ENCODE measurements at regions not wholly inside any gene's neighbourhood (a gene's known extent, or its start where the extent isn't known, plus 50 kb on each side); places are given as distances from the start of the nearest gene placed in this dataset.

GRCh38 chr1:221018414-221018813 is 139.2 kb downstream of the HLX start:
- Histone ChIP-seq H3K9me3 (no peaks in the 10 kb centered on the region), H3K4me3 (no peak overlapping the region), H3K27me3 (no peaks in the 10 kb centered on the region), H3K27ac (no peak overlapping the region), H3K4me1 (no peaks in the 10 kb centered on the region), H3K36me3 (no peaks in the 10 kb centered on the region)
- DNase-seq (ENCODE audit: low spot score) = no peak
- TF ChIP-seq CTCF (IDR thresholded peaks at IDR 0.05) = no peak

- H3K27me3 ChIP-seq = no peaks in the 10 kb centered on the region
- H3K27ac ChIP-seq = no peak overlapping the region
- H3K4me1 ChIP-seq = no peaks in the 10 kb centered on the region
- no peaks in the 10 kb centered on the region for H3K9me3 ChIP-seq
- TF ChIP-seq CTCF (IDR thresholded peaks at IDR 0.05) = no peak
- DNase-seq (ENCODE audit: low spot score) = no peak
- no peaks in the 10 kb centered on the region for H3K36me3 ChIP-seq
- H3K4me3 ChIP-seq = no peak overlapping the region
These were observed 143.1 kb downstream of the HLX start for GRCh38 chr1:221022331-221022730.

GRCh38 chr1:221023482-221023881 is 144.2 kb downstream of the HLX start:
- no peak for TF ChIP-seq CTCF (IDR thresholded peaks at IDR 0.05)
- Histone ChIP-seq H3K4me3 (no peak overlapping the region), H3K27me3 (no peaks in the 10 kb centered on the region), H3K27ac (no peak overlapping the region), H3K36me3 (no peaks in the 10 kb centered on the region), H3K9me3 (no peaks in the 10 kb centered on the region), H3K4me1 (no peaks in the 10 kb centered on the region)
- no peak for DNase-seq (ENCODE audit: low spot score)

- no peak for TF ChIP-seq CTCF (IDR thresholded peaks at IDR 0.05)
These were observed 146.3 kb downstream of the HLX start for GRCh38 chr1:221025501-221025900.

GRCh38 chr1:221025956-221026355 is 146.7 kb downstream of the HLX start:
- no peak for DNase-seq (ENCODE audit: low spot score)
- H3K36me3 ChIP-seq = no peaks in the 10 kb centered on the region
- H3K27me3 ChIP-seq = no peaks in the 10 kb centered on the region
- H3K4me1 ChIP-seq = peaks cover 0 to 4% of the 10 kb centered on the region in 2 donors
- no peak for TF ChIP-seq CTCF (IDR thresholded peaks at IDR 0.05)
- H3K9me3 ChIP-seq = no peaks in the 10 kb centered on the region
- H3K27ac ChIP-seq = no peak overlapping the region
- H3K4me3 ChIP-seq = no peak overlapping the region

More at GRCh38 chr1:221025501-221025900, 146.3 kb downstream of the HLX start:
- DNase-seq (ENCODE audit: low spot score) = no peak
- Histone ChIP-seq H3K27ac (no peak overlapping the region), H3K9me3 (no peaks in the 10 kb centered on the region), H3K4me1 (peaks cover 0 to 2% of the 10 kb centered on the region in 2 donors), H3K36me3 (no peaks in the 10 kb centered on the region), H3K4me3 (no peak overlapping the region), H3K27me3 (no peaks in the 10 kb centered on the region)

GRCh38 chr1:221029981-221030649 is 150.9 kb downstream of the HLX start:
- peaks cover 0 to 20% of the 10 kb centered on the region in 2 donors for H3K4me1 ChIP-seq
- no peak for DNase-seq (ENCODE audit: low spot score)
- H3K36me3 ChIP-seq = no peaks in the 10 kb centered on the region
- no peak overlapping the region for H3K27ac ChIP-seq
- no peaks in the 10 kb centered on the region for H3K27me3 ChIP-seq
- no peaks in the 10 kb centered on the region for H3K9me3 ChIP-seq
- H3K4me3 ChIP-seq = no peak overlapping the region
- no peak for TF ChIP-seq CTCF (IDR thresholded peaks at IDR 0.05)
